Ovary (tissue), 7 donors: ENCODE measurements at regions not wholly inside any gene's neighbourhood (a gene's known extent, or its start where the extent isn't known, plus 50 kb on each side); places are given as distances from the start of the nearest gene placed in this dataset.

ENCODE experiments used
- DNase-seq, 5 donors: peaks; one replicate each; pipeline ENCODE4 v3.0.0-alpha.2; 2019 to 2020
- H3K27ac ChIP-seq, 2 donors: fragments of 200-600 bp; one replicate each; pipeline versions ENCODE4 v1.5.1 to v1.8.0; 2019 to 2022
- H3K27me3 ChIP-seq: fragments of 200-600 bp; one replicate; pipeline ENCODE4 v1.8.0; 2022
- H3K36me3 ChIP-seq: fragments of 200-600 bp; sonication (generic); one replicate; pipeline ENCODE4 v1.5.1; 2019
- H3K4me1 ChIP-seq: one replicate; pipeline ENCODE4 v1.8.1; 2013; ENCODE audit warnings: mild to moderate bottlenecking, moderate library complexity; ENCODE audit not compliant: insufficient read depth
- H3K4me3 ChIP-seq: fragments of 200-600 bp; sonication (generic); one replicate; pipeline ENCODE4 v1.5.1; 2017
- H3K9me3 ChIP-seq, 2 donors: fragments of 200-600 bp in 1 of 2; sonication (generic) in 1 of 2; one replicate each; pipeline versions ENCODE4 v1.5.1 to v1.8.1; 2013 to 2019; ENCODE audit warnings: mild to moderate bottlenecking in 1 of 2, moderate library complexity in 1 of 2
- EP300 ChIP-seq: sonication (generic); formaldehyde crosslinking; IDR thresholded peaks from one replicate; pipeline ENCODE4 v1.6.1; 2017; ENCODE audit warnings: antibody characterized with exemption
- POLR2A ChIP-seq: fragments of 450-650 bp; IDR thresholded peaks from one replicate; pipeline ENCODE4 v1.6.1; 2017; ENCODE audit warnings: antibody characterized with exemption, mild to moderate bottlenecking, moderate library complexity
- WGBS, 3 donors: extraction: QIAGEN DNeasy Blood & Tissue Kit in 1 of 3; methylation state at CpG; one replicate each; pipeline versions ENCODE4 v1.1.5 to v1.1.7; 2013 to 2017; 5-methylcytosine and 5-hydroxymethylcytosine counted together
- intact Hi-C, 4 donors: fragments of 100-400 bp; cut with DNase I; formaldehyde crosslinking; loops; one replicate each; pipeline versions ENCODE4 v1.11.0 to v1.15.1; 2022 to 2023
- TF ChIP-seq, protein P1 (sequence below), 3 donors: fragments of 450-650 bp in 2 of 3; fragments of 200-600 bp in 1 of 3; IDR thresholded peaks; one replicate each; pipeline versions ENCODE4 v1.5.1 to v1.8.0; 2016 to 2022; ENCODE audit warnings: antibody characterized with exemption in 3 of 3, mild to moderate bottlenecking in 1 of 3
- donor health status: DM: no; HTN: no; CAD: no; lungs with moderate emphysema.
- donor health status: DM: no; HTN: no; CAD: no.
- donor health status: Bipolar disorder and iron deficiency.
- donor health status: DM: no; HTN: no; CAD: no.
- donor health status: DM: yes; HTN: yes; CAD: no.

DNA sequence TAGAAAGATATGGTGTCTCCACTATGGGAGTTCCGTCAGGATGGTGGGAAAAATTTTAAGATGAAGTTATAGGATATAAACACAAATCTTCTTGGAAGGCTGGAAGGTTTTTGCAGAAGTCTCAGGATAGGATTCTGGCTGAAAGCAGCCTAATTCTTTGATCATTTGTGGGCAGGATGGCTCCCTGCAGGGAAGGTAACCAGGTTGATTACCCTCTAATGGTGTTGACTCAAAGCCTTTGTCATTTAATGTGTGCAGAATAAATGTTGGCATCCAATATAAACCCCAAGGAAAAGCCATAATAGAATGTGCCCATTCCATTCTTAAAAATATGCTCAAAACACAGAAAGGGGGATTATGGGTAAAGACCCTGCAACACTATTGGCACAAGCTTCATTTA, 204.3 kb downstream of the EPM2A start:
- Histone ChIP-seq H3K36me3 (no peaks in the 10 kb centered on the region), H3K27me3 (no peaks in the 10 kb centered on the region), H3K4me1 (no peaks in the 10 kb centered on the region), H3K27ac (no peak overlapping the region), H3K4me3 (no peak overlapping the region), H3K9me3 (no peaks in the 10 kb centered on the region)
- intact Hi-C loops: no loop called here
- DNase-seq: no peak
- 32 to 44% (median 39%) methylated on average over 1 of the region's 1 CpG for WGBS, 3 donors
- TF ChIP-seq POLR2A: no peak

- TF ChIP-seq, protein P1, sequence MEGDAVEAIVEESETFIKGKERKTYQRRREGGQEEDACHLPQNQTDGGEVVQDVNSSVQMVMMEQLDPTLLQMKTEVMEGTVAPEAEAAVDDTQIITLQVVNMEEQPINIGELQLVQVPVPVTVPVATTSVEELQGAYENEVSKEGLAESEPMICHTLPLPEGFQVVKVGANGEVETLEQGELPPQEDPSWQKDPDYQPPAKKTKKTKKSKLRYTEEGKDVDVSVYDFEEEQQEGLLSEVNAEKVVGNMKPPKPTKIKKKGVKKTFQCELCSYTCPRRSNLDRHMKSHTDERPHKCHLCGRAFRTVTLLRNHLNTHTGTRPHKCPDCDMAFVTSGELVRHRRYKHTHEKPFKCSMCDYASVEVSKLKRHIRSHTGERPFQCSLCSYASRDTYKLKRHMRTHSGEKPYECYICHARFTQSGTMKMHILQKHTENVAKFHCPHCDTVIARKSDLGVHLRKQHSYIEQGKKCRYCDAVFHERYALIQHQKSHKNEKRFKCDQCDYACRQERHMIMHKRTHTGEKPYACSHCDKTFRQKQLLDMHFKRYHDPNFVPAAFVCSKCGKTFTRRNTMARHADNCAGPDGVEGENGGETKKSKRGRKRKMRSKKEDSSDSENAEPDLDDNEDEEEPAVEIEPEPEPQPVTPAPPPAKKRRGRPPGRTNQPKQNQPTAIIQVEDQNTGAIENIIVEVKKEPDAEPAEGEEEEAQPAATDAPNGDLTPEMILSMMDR (IDR thresholded peaks at IDR 0.05): no peak
- no peak for TF ChIP-seq EP300
- no peak for TF ChIP-seq POLR2A
- Histone ChIP-seq H3K36me3 (no peaks in the 10 kb centered on the region), H3K27me3 (no peaks in the 10 kb centered on the region), H3K9me3 (no peaks in the 10 kb centered on the region), H3K27ac (no peak overlapping the region), H3K4me3 (no peak overlapping the region), H3K4me1 (no peaks in the 10 kb centered on the region)
- WGBS, 3 donors: 39 to 42% (median 41%) methylated on average over 3 of the region's 3 CpGs
- intact Hi-C loops: no loop called here
- no peak for DNase-seq
Observed at GRCh38 chr6:145531822-145532221, 203.5 kb downstream of the EPM2A start.

- H3K4me1 ChIP-seq: no peaks in the 10 kb centered on the region
- no peak overlapping the region for H3K4me3 ChIP-seq
- H3K36me3 ChIP-seq: no peaks in the 10 kb centered on the region
- intact Hi-C loops: no loop called here
- DNase-seq: no peak
- H3K27ac ChIP-seq: no peak overlapping the region
- 13 to 18% (median 16%) methylated on average over 4 of the region's 4 CpGs for WGBS, 3 donors
- TF ChIP-seq POLR2A (no peak), EP300 (no peak)
- no peaks in the 10 kb centered on the region for H3K27me3 ChIP-seq
- H3K9me3 ChIP-seq: no peaks in the 10 kb centered on the region
Observed at GRCh38 chr6:145532361-145532760, 203.0 kb downstream of the EPM2A start.

GRCh38 chr6:145534989-145535388, 200.3 kb downstream of the EPM2A start:
- intact Hi-C loops: no loop called here
- Histone ChIP-seq H3K27ac (no peak overlapping the region), H3K9me3 (no peaks in the 10 kb centered on the region), H3K27me3 (no peaks in the 10 kb centered on the region), H3K36me3 (no peaks in the 10 kb centered on the region), H3K4me1 (no peaks in the 10 kb centered on the region), H3K4me3 (no peak overlapping the region)
- TF ChIP-seq, protein P1 (IDR thresholded peaks at IDR 0.05): no peak
- no peak for TF ChIP-seq EP300
- no peak for TF ChIP-seq POLR2A
- DNase-seq: no peak
- WGBS, 3 donors: 86 to 89% (median 87%) methylated on average over 4 of the region's 4 CpGs

DNA sequence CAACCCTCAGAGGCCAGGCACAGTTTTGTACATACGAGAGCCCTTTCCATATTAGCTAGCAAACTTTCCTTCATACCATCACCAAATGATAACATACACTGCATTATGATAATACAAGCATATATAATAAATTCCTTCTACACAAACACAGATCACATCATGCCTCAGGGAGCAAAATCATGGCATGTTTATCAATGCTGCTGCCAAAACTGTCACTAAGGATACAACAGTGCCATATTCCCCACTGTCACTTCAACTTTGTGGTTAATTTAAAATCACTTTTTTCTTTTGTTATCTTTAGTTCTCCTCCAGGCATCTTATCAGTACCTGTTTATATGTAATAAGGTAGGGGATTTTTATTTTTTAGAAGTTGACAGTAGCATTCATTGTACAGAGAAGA, 196.3 kb downstream of the EPM2A start:
- Histone ChIP-seq H3K4me3 (no peak overlapping the region), H3K27ac (no peak overlapping the region), H3K36me3 (no peaks in the 10 kb centered on the region), H3K4me1 (no peaks in the 10 kb centered on the region), H3K9me3 (no peaks in the 10 kb centered on the region), H3K27me3 (no peaks in the 10 kb centered on the region)
- TF ChIP-seq POLR2A: no peak
- TF ChIP-seq EP300: no peak
- TF ChIP-seq, protein P1 (IDR thresholded peaks at IDR 0.05): no peak
- WGBS, 3 donors: 61 to 73% (median 73%) methylated on average over 1 of the region's 1 CpG
- DNase-seq: no peak
- intact Hi-C loops: no loop called here

DNA sequence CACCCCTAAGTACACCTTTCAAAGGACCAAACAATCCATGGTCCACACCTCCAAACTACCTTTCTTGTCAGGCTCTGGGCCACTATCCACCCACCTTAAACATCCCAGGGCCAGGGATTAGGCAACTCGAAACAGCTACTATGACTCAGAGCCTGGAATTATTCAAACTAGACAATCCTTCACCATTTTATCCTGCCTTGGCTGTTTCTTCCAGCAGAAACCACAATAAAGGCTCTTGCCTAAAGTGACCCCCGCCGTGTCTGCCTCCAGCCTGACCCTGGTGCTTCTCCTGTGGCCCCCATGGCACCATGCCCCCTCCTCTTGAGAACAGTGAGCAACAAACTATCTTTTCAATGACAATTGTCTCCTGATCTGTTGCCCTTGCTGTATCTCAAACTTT, 195.5 kb downstream of the EPM2A start:
- Histone ChIP-seq H3K9me3 (no peaks in the 10 kb centered on the region), H3K27ac (no peak overlapping the region), H3K4me3 (no peak overlapping the region), H3K36me3 (no peaks in the 10 kb centered on the region), H3K4me1 (no peaks in the 10 kb centered on the region), H3K27me3 (no peaks in the 10 kb centered on the region)
- TF ChIP-seq, protein P1 (IDR thresholded peaks at IDR 0.05): no peak
- no peak for TF ChIP-seq POLR2A
- TF ChIP-seq EP300: no peak
- DNase-seq: no peak
- intact Hi-C loops: no loop called here
- WGBS, 3 donors: 77 to 81% (median 79%) methylated on average over 3 of the region's 3 CpGs
